H1 (cell line): ENCODE measurements at regions not wholly inside any gene's neighbourhood (a gene's known extent, or its start where the extent isn't known, plus 50 kb on each side); places are given as distances from the start of the nearest gene placed in this dataset.
"Not testable (repeated sequence)": the region's sequence is repeated elsewhere in the genome, so short reads cannot be mapped to it uniquely, and the experiment has no call there.

Source experiments
- CTCF ChIA-PET: fragments of 300-600 bp; sonication (Branson Sonifier 250); formaldehyde crosslinking; loops from one replicate; lab custom pipeline; 2021; ENCODE audit not compliant: partially characterized antibody; lab: Charles Lee
- POLR2A ChIA-PET: fragments of 300-600 bp; sonication (Branson Sonifier 250); formaldehyde crosslinking; loops from one replicate; lab custom pipeline; 2021; ENCODE audit warnings: inconsistent platforms; ENCODE audit not compliant: partially characterized antibody; lab: Charles Lee
- DNase-seq, 2 experiments: peaks; one replicate each; pipeline versions ENCODE4 v3.0.0 to v3.0.0-alpha.2; 2010 to 2022; ENCODE audit warnings: low spot score in 2 of 2, low read depth in 1 of 2, mixed read lengths in 1 of 2
- FAIRE-seq: peaks from 2 replicates; lab custom pipeline; 2011; peaks lifted over from hg19 to GRCh38; lab: Jason Lieb, UNC
- H2AFZ ChIP-seq: 2 replicates; pipeline ENCODE4 v1.8.1; 2012; ENCODE audit warnings: low read length, inconsistent platforms
- H2AK5ac ChIP-seq: 2 replicates; pipeline ENCODE4 v1.6.1; 2013; ENCODE audit warnings: low read depth, low read length
- H2BK120ac ChIP-seq: replicated peaks from 2 replicates; pipeline ENCODE3; 2013; ENCODE audit warnings: low read depth, low read length, inconsistent platforms
- H2BK12ac ChIP-seq: 2 replicates; pipeline ENCODE4 v1.6.1; 2013; ENCODE audit warnings: low read depth, low read length
- H2BK15ac ChIP-seq: 2 replicates; pipeline ENCODE4 v1.6.1; 2013; ENCODE audit warnings: low read length
- H2BK20ac ChIP-seq: 2 replicates; pipeline ENCODE4 v1.6.1; 2013; ENCODE audit warnings: low read length
- H2BK5ac ChIP-seq: 2 replicates; pipeline ENCODE4 v1.6.1; 2013; ENCODE audit warnings: low read depth, low read length
- H3K14ac ChIP-seq: 2 replicates; pipeline ENCODE4 v1.6.1; 2013; ENCODE audit warnings: inconsistent platforms; ENCODE audit not compliant: insufficient read length
- H3K18ac ChIP-seq: 2 replicates; pipeline ENCODE4 v1.6.1; 2013; ENCODE audit warnings: low read length; ENCODE audit errors: extremely low read depth
- H3K23ac ChIP-seq: 2 replicates; pipeline ENCODE4 v1.6.1; 2013; ENCODE audit warnings: inconsistent platforms; ENCODE audit not compliant: insufficient read length
- H3K23me2 ChIP-seq: 2 replicates; pipeline ENCODE4 v1.6.1; 2013; ENCODE audit warnings: low read depth, low read length
- H3K27ac ChIP-seq: 2 replicates; pipeline ENCODE4 v1.6.1; 2011; ENCODE audit warnings: low read depth, low read length, inconsistent platforms
- H3K27me3 ChIP-seq, 4 experiments: replicated peaks in 1 of 4; 1 replicate in 1 of 4; 2 replicates in 3 of 4; pipeline versions ENCODE4 v1.6.1 to v1.8.1; 2011 to 2013; ENCODE audit warnings: low read length in 3 of 4, mild to moderate bottlenecking in 3 of 4, inconsistent platforms in 2 of 4, mixed read lengths in 2 of 4, moderate library complexity in 1 of 4; ENCODE audit not compliant: control insufficient read depth in 3 of 4, insufficient read depth in 3 of 4; ENCODE audit errors: extremely low read depth in 1 of 4
- H3K36me3 ChIP-seq, 4 experiments: 2 replicates each; pipeline versions ENCODE4 v1.6.1 to v1.8.1; 2011 to 2013; ENCODE audit warnings: mild to moderate bottlenecking in 4 of 4, low read length in 3 of 4, moderate library complexity in 2 of 4, control low read depth in 1 of 4, inconsistent platforms in 1 of 4; ENCODE audit not compliant: insufficient read depth in 4 of 4, control insufficient read depth in 2 of 4
- H3K4ac ChIP-seq: replicated peaks from 2 replicates; pipeline ENCODE3; 2013; ENCODE audit warnings: low read length, low read depth, mixed read lengths, inconsistent platforms; ENCODE audit not compliant: insufficient read length
- H3K4me1 ChIP-seq, 4 experiments: replicated peaks in 1 of 4; 1 replicate in 1 of 4; 2 replicates in 3 of 4; pipeline versions ENCODE4 v1.6.1 to v1.8.1; 2011 to 2013; ENCODE audit warnings: low read length in 3 of 4, inconsistent platforms in 2 of 4, mixed read lengths in 1 of 4; ENCODE audit not compliant: insufficient read depth in 4 of 4, control insufficient read depth in 3 of 4
- H3K4me2 ChIP-seq, 2 experiments: 2 replicates each; pipeline versions ENCODE4 v1.6.1 to v1.8.1; 2011 to 2013; ENCODE audit warnings: low read depth in 2 of 2, low read length in 2 of 2, control low read depth in 1 of 2, inconsistent platforms in 1 of 2, mild to moderate bottlenecking in 1 of 2; ENCODE audit not compliant: insufficient read depth in 1 of 2
- H3K4me3 ChIP-seq, 4 experiments: fragments of 200-600, 300-600 bp in 1 of 4; sonication (generic), shearing (Covaris generic), sonication (Bioruptor Twin) in 1 of 4; 2 replicates each; pipeline versions ENCODE4 v1.5.1 to v1.8.1; 2011 to 2016; ENCODE audit warnings: low read length in 4 of 4, low read depth in 3 of 4, control low read depth in 2 of 4, inconsistent platforms in 2 of 4, mild to moderate bottlenecking in 2 of 4, mixed read lengths in 1 of 4, moderate library complexity in 1 of 4; ENCODE audit not compliant: insufficient read depth in 2 of 4; ENCODE audit errors: extremely low read depth in 1 of 4
- H3K56ac ChIP-seq: replicated peaks from 2 replicates; pipeline ENCODE3; 2013; ENCODE audit warnings: low read depth, mild to moderate bottlenecking, mixed read lengths, low read length, inconsistent platforms; ENCODE audit not compliant: insufficient read length
- H3K79me1 ChIP-seq: 2 replicates; pipeline ENCODE4 v1.6.1; 2013; ENCODE audit warnings: low read depth, low read length, control low read depth
- H3K79me2 ChIP-seq, 2 experiments: 2 replicates each; pipeline versions ENCODE4 v1.6.1 to v1.8.1; 2012 to 2013; ENCODE audit warnings: low read length in 2 of 2, mild to moderate bottlenecking in 2 of 2, inconsistent platforms in 1 of 2; ENCODE audit not compliant: insufficient read depth in 2 of 2, control insufficient read depth in 1 of 2
- H3K9ac ChIP-seq, 4 experiments: replicated peaks in 1 of 4; 1 replicate in 1 of 4; 2 replicates in 3 of 4; pipeline versions ENCODE4 v1.6.1 to v1.8.1; 2011 to 2013; ENCODE audit warnings: low read depth in 3 of 4, low read length in 3 of 4, control low read depth in 2 of 4, mild to moderate bottlenecking in 2 of 4, moderate library complexity in 2 of 4, inconsistent platforms in 1 of 4; ENCODE audit errors: extremely low read depth in 1 of 4
- H3K9me3 ChIP-seq, 2 experiments: 2 replicates each; pipeline versions ENCODE4 v1.6.1 to v1.8.1; 2012 to 2013; ENCODE audit warnings: mild to moderate bottlenecking in 2 of 2, moderate library complexity in 2 of 2, control low read depth in 1 of 2, inconsistent platforms in 1 of 2, low read depth in 1 of 2, low read length in 1 of 2, mixed read lengths in 1 of 2; ENCODE audit not compliant: insufficient read depth in 2 of 2
- H4K20me1 ChIP-seq, 2 experiments: replicated peaks in 1 of 2; 2 replicates each; pipeline versions ENCODE3 to v1.8.1; 2011 to 2013; ENCODE audit warnings: inconsistent platforms in 2 of 2, low read length in 2 of 2, mild to moderate bottlenecking in 1 of 2; ENCODE audit not compliant: insufficient read depth in 2 of 2, control insufficient read depth in 1 of 2
- H4K5ac ChIP-seq: 2 replicates; pipeline ENCODE4 v1.6.1; 2013; ENCODE audit warnings: low read length, low read depth, mixed read lengths, inconsistent platforms; ENCODE audit not compliant: insufficient read length
- H4K8ac ChIP-seq: 2 replicates; pipeline ENCODE4 v1.8.0; 2013; ENCODE audit warnings: mild to moderate bottlenecking, moderate library complexity, low read length, inconsistent platforms; ENCODE audit not compliant: insufficient read depth; ENCODE audit errors: extremely low read depth
- H4K91ac ChIP-seq: replicated peaks from 2 replicates; pipeline ENCODE3; 2013; ENCODE audit warnings: low read length, mixed read lengths, inconsistent platforms; ENCODE audit not compliant: insufficient read length
- WGBS, 2 experiments: shearing (Covaris generic) in 1 of 2; methylation state at CpG; one replicate each; pipeline versions ENCODE4 v1.1.6 to v1.1.7; 2013 to 2015; ENCODE audit warnings: low lambda C conversion rate in 2 of 2, mixed read lengths in 2 of 2, inconsistent platforms in 1 of 2, low coverage in 1 of 2, missing lambda C conversion rate in 1 of 2; ENCODE audit not compliant: insufficient replicate concordance in 2 of 2, insufficient coverage in 1 of 2, insufficient read length in 1 of 2; ENCODE audit errors: extremely low coverage in 1 of 2, missing lambda C conversion rate in 1 of 2; 5-methylcytosine and 5-hydroxymethylcytosine counted together

DNA sequence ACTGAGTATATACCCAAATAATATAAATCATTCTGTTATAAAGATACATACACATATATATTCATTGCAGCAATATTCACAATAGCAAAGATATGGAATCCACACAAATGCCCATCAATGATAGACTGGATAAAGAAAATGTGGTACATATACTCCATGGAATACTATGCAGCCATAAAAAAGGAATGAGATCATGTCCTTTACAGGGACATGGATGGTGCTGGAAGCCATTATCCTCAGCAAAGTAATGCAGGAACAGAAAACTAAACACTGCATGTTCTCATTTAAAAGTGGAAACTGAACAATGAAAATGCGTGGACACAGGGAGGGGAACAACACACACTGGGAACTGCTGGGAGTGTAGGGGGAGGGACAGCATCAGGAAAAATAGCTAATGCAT lies 1344.2 kb downstream of the AMY1C start:
- H3K23ac ChIP-seq, H4K20me1 ChIP-seq, H2BK15ac ChIP-seq, H3K4me3 ChIP-seq, H4K91ac ChIP-seq, H2BK12ac ChIP-seq, H3K9ac ChIP-seq, H4K5ac ChIP-seq, H3K36me3 ChIP-seq, DNase-seq, POLR2A ChIA-PET, H2BK20ac ChIP-seq, H3K14ac ChIP-seq, H3K18ac ChIP-seq, H3K9me3 ChIP-seq, H4K8ac ChIP-seq, H3K27ac ChIP-seq, FAIRE-seq, H2AFZ ChIP-seq, H2BK120ac ChIP-seq, CTCF ChIA-PET, H3K4ac ChIP-seq, H3K27me3 ChIP-seq, H3K79me2 ChIP-seq, H3K56ac ChIP-seq, H2BK5ac ChIP-seq, H3K79me1 ChIP-seq, H3K23me2 ChIP-seq, H2AK5ac ChIP-seq, H3K4me2 ChIP-seq, H3K4me1 ChIP-seq: not testable (repeated sequence)
- WGBS, 2 experiments, result 88% methylated on average over 1 of the region's 1 CpG; no CpG with 5 or more reads in 1 of the 2 experiments
